ENCODE measurements at regions not wholly inside any gene's neighbourhood (a gene's known extent, or its start where the extent isn't known, plus 50 kb on each side); places are given as distances from the start of the nearest gene placed in this dataset.

DNA sequence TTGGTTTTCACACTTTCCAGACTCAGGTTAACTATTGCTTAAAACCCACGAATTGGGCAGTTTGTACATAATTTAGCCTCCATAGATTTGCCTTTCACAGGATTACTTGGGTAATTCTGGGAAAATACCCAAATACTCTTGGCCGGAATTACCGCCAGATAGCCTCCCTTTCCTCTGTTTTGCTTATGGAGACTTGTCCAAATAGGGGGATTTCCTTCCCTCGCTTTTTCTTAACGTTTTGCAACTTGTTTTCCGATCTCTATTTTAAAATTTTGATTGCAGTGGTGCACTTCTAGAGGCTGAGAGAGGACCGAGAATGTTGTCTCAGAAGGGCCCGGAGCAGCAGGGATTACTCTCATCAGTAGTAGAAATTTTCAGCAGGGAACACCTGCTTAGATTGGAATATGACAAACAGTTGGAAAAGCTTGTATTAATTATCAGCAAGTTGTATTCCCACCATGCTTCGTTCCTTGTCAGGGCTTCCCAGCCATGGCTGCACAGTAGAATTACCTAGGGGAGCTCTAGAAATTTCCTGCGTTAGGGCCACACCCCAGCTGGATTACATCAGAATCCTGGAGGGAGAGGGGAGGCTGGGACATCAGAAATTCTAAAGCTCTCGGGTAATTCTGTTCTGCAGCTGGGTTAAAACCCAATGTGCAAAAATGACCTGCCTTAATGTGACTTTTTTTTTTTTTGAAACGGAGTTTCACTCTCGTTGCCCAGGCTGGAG is 329.1 kb downstream of the SH3GL2 start (continued):
- TF ChIP-seq CBX3 (IDR thresholded peaks at IDR 0.05; ENCODE audit: borderline replicate concordance, low read depth) (no peak), SREBF1 (IDR thresholded peaks at IDR 0.05; ENCODE audit: low read length) (no peak), HDAC6 (IDR thresholded peaks at IDR 0.05; ENCODE audit: unreplicated experiment) (no peak), NR2C2 (IDR thresholded peaks at IDR 0.05; ENCODE audit: borderline replicate concordance, control insufficient read depth, insufficient read length, low read depth) (no peak), EGR1 (IDR thresholded peaks at IDR 0.05; ENCODE audit: borderline replicate concordance in 1 of 2, low read depth in 2 of 2, low read length in 2 of 2) (no peak), IRF4 (IDR thresholded peaks at IDR 0.05; ENCODE audit: low read depth, low read length) (no peak)

DNA sequence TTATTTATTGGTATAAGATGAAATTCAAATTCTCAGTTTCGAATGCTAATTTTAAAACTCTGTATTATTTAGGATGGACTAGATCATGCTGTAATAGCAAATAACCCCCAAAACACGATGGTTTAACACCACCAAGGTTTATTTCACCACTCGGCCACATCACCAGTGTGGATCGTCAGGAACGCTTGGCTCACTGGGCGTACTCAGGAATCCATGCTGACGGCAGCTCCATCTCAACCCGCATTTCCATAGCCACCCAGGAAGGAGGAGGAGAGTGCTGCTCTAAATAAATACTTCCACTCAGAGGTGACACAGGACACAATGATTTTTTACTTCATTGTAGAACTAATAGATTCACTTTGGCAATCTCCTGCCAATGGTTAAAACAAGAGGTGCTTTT is 347.4 kb downstream of the SH3GL2 start:
- no TSS peak for BruUV-seq (replicated peaks)
- no peak for FAIRE-seq

More for the DNA sequence above, 347.4 kb downstream of the SH3GL2 start:
- Histone ChIP-seq H3K36me3 (ENCODE audit: control insufficient read depth in 2 of 2, insufficient read depth in 2 of 2, low read length in 1 of 2) (no peaks in the 10 kb centered on the region), H3K27me3 (replicated peaks in 1 of 2; ENCODE audit: control insufficient read depth in 2 of 2, insufficient read depth in 2 of 2, low read length in 1 of 2) (no peaks in the 10 kb centered on the region; a peak in 1 of 4 replicates), H3K4me2 (ENCODE audit: control insufficient read depth, insufficient read depth) (no peak overlapping the region), H3K9ac (ENCODE audit: control insufficient read depth, insufficient read depth, low read length) (no peak overlapping the region), H3K79me2 (ENCODE audit: control insufficient read depth, insufficient read depth, low read length) (no peaks in the 10 kb centered on the region), H3K9me3 (replicated peaks; ENCODE audit: control insufficient read depth, insufficient read depth, low read length) (no peaks in the 10 kb centered on the region), H3K27ac (ENCODE audit: control insufficient read depth, insufficient read depth) (no peak overlapping the region), H2AFZ (ENCODE audit: control insufficient read depth, low read depth, low read length) (no peak overlapping the region), H3K4me3 (no peak overlapping the region), H4K20me1 (ENCODE audit: control insufficient read depth, insufficient read depth) (no peaks in the 10 kb centered on the region), H3K4me1 (ENCODE audit: control insufficient read depth, insufficient read depth, low read length) (no peaks in the 10 kb centered on the region)
- WGBS (ENCODE audit: insufficient coverage, insufficient replicate concordance, low lambda C conversion rate, missing lambda C conversion rate) = 32% methylated on average over 8 of the region's 8 CpGs
- SMC1A ChIA-PET (ENCODE audit: uncharacterized antibody, unreplicated experiment) = no interaction called here
- intact Hi-C loops (cut with micrococcal nuclease; ENCODE audit: unreplicated experiment) (no loop called here), in situ Hi-C loops (cut with MboI) (no loop called here)
- RAD21 ChIA-PET (ENCODE audit: unreplicated experiment) = no interaction called here
- no peak for DNase-seq (ENCODE audit: low read depth, low spot score)
- TF ChIP-seq BCL11A (IDR thresholded peaks at IDR 0.05; ENCODE audit: low read depth, low read length) = no peak
- TF ChIP-seq LARP7 (IDR thresholded peaks at IDR 0.05) = no peak
- TF ChIP-seq EGR1 (IDR thresholded peaks at IDR 0.05; ENCODE audit: borderline replicate concordance in 1 of 2, low read depth in 2 of 2, low read length in 2 of 2) = no peak
- no peak for TF ChIP-seq FOXM1 (IDR thresholded peaks at IDR 0.05; ENCODE audit: low read depth, low read length)
- TF ChIP-seq, protein P1, sequence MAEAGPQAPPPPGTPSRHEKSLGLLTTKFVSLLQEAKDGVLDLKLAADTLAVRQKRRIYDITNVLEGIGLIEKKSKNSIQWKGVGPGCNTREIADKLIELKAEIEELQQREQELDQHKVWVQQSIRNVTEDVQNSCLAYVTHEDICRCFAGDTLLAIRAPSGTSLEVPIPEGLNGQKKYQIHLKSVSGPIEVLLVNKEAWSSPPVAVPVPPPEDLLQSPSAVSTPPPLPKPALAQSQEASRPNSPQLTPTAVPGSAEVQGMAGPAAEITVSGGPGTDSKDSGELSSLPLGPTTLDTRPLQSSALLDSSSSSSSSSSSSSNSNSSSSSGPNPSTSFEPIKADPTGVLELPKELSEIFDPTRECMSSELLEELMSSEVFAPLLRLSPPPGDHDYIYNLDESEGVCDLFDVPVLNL (IDR thresholded peaks at IDR 0.05; ENCODE audit: low read depth, low read length) = no peak
- POLR2A ChIA-PET = no interaction called here
- CTCF ChIA-PET = no interaction called here
- no peak for ATAC-seq
